Fibroblast of lung (primary cell): ENCODE measurements at regions not wholly inside any gene's neighbourhood (a gene's known extent, or its start where the extent isn't known, plus 50 kb on each side); places are given as distances from the start of the nearest gene placed in this dataset.

Experiments used
- DNase-seq, 2 donors: peaks; one replicate each; pipeline versions ENCODE4 v3.0.0 to v3.0.0-alpha.2; 2010; ENCODE audit warnings: low read depth in 2 of 2
- H2AFZ ChIP-seq: 2 replicates; pipeline ENCODE4 v1.5.1; 2012; ENCODE audit warnings: low read length, control low read depth, inconsistent platforms
- H3K27ac ChIP-seq: 2 replicates; pipeline ENCODE4 v1.5.1; 2011; ENCODE audit warnings: low read length, control low read depth; ENCODE audit not compliant: insufficient read depth
- H3K27me3 ChIP-seq: 2 replicates; pipeline ENCODE4 v1.5.1; 2011; ENCODE audit warnings: mild to moderate bottlenecking, low read length; ENCODE audit not compliant: control insufficient read depth, insufficient read depth
- H3K36me3 ChIP-seq: 2 replicates; pipeline ENCODE4 v1.5.1; 2011; ENCODE audit warnings: low read length; ENCODE audit not compliant: control insufficient read depth, insufficient read depth
- H3K4me1 ChIP-seq: 2 replicates; pipeline ENCODE4 v1.5.1; 2011; ENCODE audit warnings: low read length; ENCODE audit not compliant: control insufficient read depth, insufficient read depth; ENCODE audit errors: extremely low read depth
- H3K4me2 ChIP-seq: 2 replicates; pipeline ENCODE4 v1.5.1; 2011; ENCODE audit warnings: low read length, control low read depth; ENCODE audit not compliant: insufficient read depth; ENCODE audit errors: extremely low read depth
- H3K4me3 ChIP-seq, 4 experiments: fragments of 200-600 bp in 1 of 4; sonication (generic) in 1 of 4; replicated peaks in 1 of 4; 2 replicates each; pipeline ENCODE4 v1.5.1; 2011 to 2016; ENCODE audit warnings: low read length in 4 of 4, low read depth in 3 of 4, mild to moderate bottlenecking in 3 of 4, control low read depth in 2 of 4, inconsistent platforms in 1 of 4, mixed read lengths in 1 of 4; ENCODE audit not compliant: insufficient read depth in 1 of 4; ENCODE audit errors: control extremely low read depth in 1 of 4
- H3K79me2 ChIP-seq: 2 replicates; pipeline ENCODE4 v1.5.1; 2012; ENCODE audit warnings: mild to moderate bottlenecking, low read length, inconsistent platforms; ENCODE audit not compliant: control insufficient read depth, insufficient read depth
- H3K9ac ChIP-seq: 2 replicates; pipeline ENCODE4 v1.5.1; 2011; ENCODE audit warnings: mild to moderate bottlenecking, low read length, control low read depth; ENCODE audit not compliant: insufficient read depth
- H3K9me3 ChIP-seq: 2 replicates; pipeline ENCODE4 v1.5.1; 2012; ENCODE audit warnings: low read depth, low read length; ENCODE audit not compliant: control insufficient read depth, insufficient read depth
- H4K20me1 ChIP-seq: 2 replicates; pipeline ENCODE4 v1.5.1; 2011; ENCODE audit warnings: low read length; ENCODE audit not compliant: control insufficient read depth, insufficient read depth; ENCODE audit errors: extremely low read depth
- EZH2 ChIP-seq: IDR thresholded peaks from 2 replicates; pipeline ENCODE4 v1.5.1; 2012; ENCODE audit warnings: low read length, control low read depth, mild to moderate bottlenecking; ENCODE audit errors: missing control alignments
- TF ChIP-seq, protein P1 (sequence below), 2 donors: IDR thresholded peaks in 1 of 2; conservative IDR thresholded peaks in 1 of 2; 1 replicate in 1 of 2; 2 replicates in 1 of 2; pipeline ENCODE4 v1.5.1; 2011 to 2012; ENCODE audit warnings: low read length in 2 of 2, control low read depth in 1 of 2, inconsistent platforms in 1 of 2, low read depth in 1 of 2, mild to moderate bottlenecking in 1 of 2

GRCh38 chr6:159116343-159116742, 52.9 kb upstream of the FNDC1 start:
- DNase-seq: no peak
- H2AFZ ChIP-seq: no peak overlapping the region
- no peak overlapping the region for H3K9ac ChIP-seq
- H4K20me1 ChIP-seq: no peaks in the 10 kb centered on the region
- H3K9me3 ChIP-seq: no peaks in the 10 kb centered on the region
- no peak overlapping the region for H3K27ac ChIP-seq
- H3K4me3 ChIP-seq: no peak overlapping the region
- no peaks in the 10 kb centered on the region for H3K27me3 ChIP-seq
- H3K36me3 ChIP-seq: no peaks in the 10 kb centered on the region
- H3K4me2 ChIP-seq: no peak overlapping the region
- H3K4me1 ChIP-seq: no peaks in the 10 kb centered on the region
- H3K79me2 ChIP-seq: no peaks in the 10 kb centered on the region
- TF ChIP-seq, protein P1, sequence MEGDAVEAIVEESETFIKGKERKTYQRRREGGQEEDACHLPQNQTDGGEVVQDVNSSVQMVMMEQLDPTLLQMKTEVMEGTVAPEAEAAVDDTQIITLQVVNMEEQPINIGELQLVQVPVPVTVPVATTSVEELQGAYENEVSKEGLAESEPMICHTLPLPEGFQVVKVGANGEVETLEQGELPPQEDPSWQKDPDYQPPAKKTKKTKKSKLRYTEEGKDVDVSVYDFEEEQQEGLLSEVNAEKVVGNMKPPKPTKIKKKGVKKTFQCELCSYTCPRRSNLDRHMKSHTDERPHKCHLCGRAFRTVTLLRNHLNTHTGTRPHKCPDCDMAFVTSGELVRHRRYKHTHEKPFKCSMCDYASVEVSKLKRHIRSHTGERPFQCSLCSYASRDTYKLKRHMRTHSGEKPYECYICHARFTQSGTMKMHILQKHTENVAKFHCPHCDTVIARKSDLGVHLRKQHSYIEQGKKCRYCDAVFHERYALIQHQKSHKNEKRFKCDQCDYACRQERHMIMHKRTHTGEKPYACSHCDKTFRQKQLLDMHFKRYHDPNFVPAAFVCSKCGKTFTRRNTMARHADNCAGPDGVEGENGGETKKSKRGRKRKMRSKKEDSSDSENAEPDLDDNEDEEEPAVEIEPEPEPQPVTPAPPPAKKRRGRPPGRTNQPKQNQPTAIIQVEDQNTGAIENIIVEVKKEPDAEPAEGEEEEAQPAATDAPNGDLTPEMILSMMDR (conservative IDR thresholded peaks at IDR 0.05 in 1 of 2, IDR thresholded peaks at IDR 0.05 in 1 of 2; ENCODE audit: low read depth in 1 of 2, low read length in 2 of 2): no peak
- TF ChIP-seq EZH2: no peak

DNA sequence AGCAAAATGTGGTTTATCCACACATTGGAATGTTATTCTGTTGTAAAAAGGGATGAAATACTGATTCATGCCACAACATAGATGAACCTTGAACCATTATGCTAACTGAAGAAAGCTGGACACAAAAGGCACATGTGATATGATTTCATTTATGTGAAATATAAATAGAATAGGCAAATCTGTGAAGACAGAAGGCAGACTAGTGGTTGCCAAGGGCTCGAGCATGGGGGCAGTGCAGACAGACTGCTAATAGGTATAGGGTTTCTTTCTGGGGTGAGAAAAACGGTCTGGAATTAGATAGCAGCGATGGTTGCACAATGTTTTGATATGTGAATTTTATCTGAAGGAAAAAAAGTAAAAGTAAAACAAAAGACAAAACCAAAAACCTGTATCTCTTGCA, 54.6 kb upstream of the FNDC1 start:
- H3K4me1 ChIP-seq: no peaks in the 10 kb centered on the region
- no peak overlapping the region for H3K9ac ChIP-seq
- H2AFZ ChIP-seq: no peak overlapping the region
- H3K4me3 ChIP-seq: no peak overlapping the region
- H3K27ac ChIP-seq: no peak overlapping the region
- TF ChIP-seq, protein P1 (conservative IDR thresholded peaks at IDR 0.05 in 1 of 2, IDR thresholded peaks at IDR 0.05 in 1 of 2; ENCODE audit: low read depth in 1 of 2, low read length in 2 of 2): no peak
- TF ChIP-seq EZH2: no peak
- no peaks in the 10 kb centered on the region for H4K20me1 ChIP-seq
- no peaks in the 10 kb centered on the region for H3K9me3 ChIP-seq
- no peak overlapping the region for H3K4me2 ChIP-seq
- H3K36me3 ChIP-seq: no peaks in the 10 kb centered on the region
- no peaks in the 10 kb centered on the region for H3K79me2 ChIP-seq
- DNase-seq: no peak
- H3K27me3 ChIP-seq: no peaks in the 10 kb centered on the region

GRCh38 chr6:159113223-159113622, 56.0 kb upstream of the FNDC1 start:
- H4K20me1 ChIP-seq: no peaks in the 10 kb centered on the region
- no peaks in the 10 kb centered on the region for H3K79me2 ChIP-seq
- H3K27me3 ChIP-seq: no peaks in the 10 kb centered on the region
- no peaks in the 10 kb centered on the region for H3K9me3 ChIP-seq
- H3K36me3 ChIP-seq: no peaks in the 10 kb centered on the region
- no peak for TF ChIP-seq EZH2
- TF ChIP-seq, protein P1 (conservative IDR thresholded peaks at IDR 0.05 in 1 of 2, IDR thresholded peaks at IDR 0.05 in 1 of 2; ENCODE audit: low read depth in 1 of 2, low read length in 2 of 2): no peak
- H2AFZ ChIP-seq: no peak overlapping the region
- DNase-seq: no peak
- no peak overlapping the region for H3K27ac ChIP-seq
- H3K4me2 ChIP-seq: no peak overlapping the region
- H3K4me3 ChIP-seq: no peak overlapping the region
- H3K4me1 ChIP-seq: no peaks in the 10 kb centered on the region
- H3K9ac ChIP-seq: no peak overlapping the region
